ENCODE measurements at regions not wholly inside any gene's neighbourhood (a gene's known extent, or its start where the extent isn't known, plus 50 kb on each side); places are given as distances from the start of the nearest gene placed in this dataset.

DNA sequence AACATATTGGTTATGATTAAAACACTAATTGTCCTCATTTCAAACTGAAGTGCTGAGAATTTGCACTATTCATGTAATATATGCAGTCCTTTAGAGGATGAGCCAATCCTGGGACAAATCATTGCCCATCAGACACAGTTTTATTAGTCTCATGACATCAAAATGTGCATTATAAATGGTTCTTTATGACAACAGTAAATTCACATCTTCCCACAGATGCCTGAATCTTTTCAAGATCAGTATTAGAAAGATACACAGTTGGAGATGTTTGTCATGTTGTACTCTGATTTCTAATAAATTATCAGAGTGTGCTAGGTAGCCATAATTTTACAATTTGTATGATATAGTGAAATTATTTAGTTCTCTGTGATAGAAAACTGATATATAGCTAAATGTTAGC, 813.5 kb downstream of the FAM181B start:
- Histone ChIP-seq H3K79me1 (ENCODE audit: insufficient read depth, low read depth, low read length, poor library complexity, severe bottlenecking) (no peaks in the 10 kb centered on the region), H2BK12ac (ENCODE audit: insufficient read length, low read depth, low read length) (no peak overlapping the region), H3T11ph (ENCODE audit: low read length) (no peak overlapping the region), H3K4me2 (ENCODE audit: insufficient read depth, insufficient read length, low read length) (no peak overlapping the region), H2BK20ac (ENCODE audit: low read depth, low read length, poor library complexity, severe bottlenecking) (no peak overlapping the region), H4K91ac (ENCODE audit: insufficient read length, low read depth, low read length) (no peak overlapping the region), H3K4me1 (ENCODE audit: insufficient read depth, low read length) (no peaks in the 10 kb centered on the region), H3K79me2 (ENCODE audit: insufficient read depth, low read length) (no peaks in the 10 kb centered on the region), H2AFZ (ENCODE audit: low read length) (no peak overlapping the region), H2BK120ac (ENCODE audit: low read depth, low read length, poor library complexity, severe bottlenecking) (no peak overlapping the region), H3K56ac (ENCODE audit: insufficient read length, low read depth, low read length) (no peak overlapping the region), H3K9ac (ENCODE audit: extremely low read depth, insufficient read length, low read length) (no peak overlapping the region), H2BK15ac (ENCODE audit: low read depth, low read length) (no peak overlapping the region), H3K18ac (ENCODE audit: insufficient read length, low read depth, low read length) (no peak overlapping the region), H4K20me1 (ENCODE audit: control insufficient read depth, insufficient read depth, insufficient read length) (no peaks in the 10 kb centered on the region), H3K23me2 (ENCODE audit: insufficient read length, low read depth, low read length, poor library complexity, severe bottlenecking) (no peaks in the 10 kb centered on the region), H3K27ac (ENCODE audit: insufficient read length, low read depth, low read length) (no peak overlapping the region), H3K14ac (ENCODE audit: insufficient read depth, low read length) (no peak overlapping the region), H3K4ac (ENCODE audit: low read depth, low read length) (no peak overlapping the region), H3K9me3 (ENCODE audit: control insufficient read depth, low read depth, low read length) (no peaks in the 10 kb centered on the region), H3K23ac (ENCODE audit: insufficient read length, low read depth, low read length) (no peak overlapping the region), H4K8ac (replicated peaks; ENCODE audit: insufficient read length, low read depth, low read length) (no peak overlapping the region), H3K27me3 (ENCODE audit: insufficient read depth, low read length) (no peaks in the 10 kb centered on the region), H2AK5ac (ENCODE audit: insufficient read length, low read length) (no peak overlapping the region), H4K5ac (ENCODE audit: insufficient read length, low read depth, low read length) (no peak overlapping the region), H2BK5ac (ENCODE audit: insufficient read length, low read length) (no peak overlapping the region)
- no peak for DNase-seq
- H3K4me1 Mint-ChIP-seq: no peaks in the 10 kb centered on the region
- H3K36me3 Mint-ChIP-seq (ENCODE audit: insufficient read depth in 1 of 3, low read depth in 3 of 3): no peaks in the 10 kb centered on the region
- no peaks in the 10 kb centered on the region; a peak in 1 of 5 replicates for H3K9me3 Mint-ChIP-seq
- no peak overlapping the region for H3K4me3 Mint-ChIP-seq
- TF ChIP-seq, protein P1, sequence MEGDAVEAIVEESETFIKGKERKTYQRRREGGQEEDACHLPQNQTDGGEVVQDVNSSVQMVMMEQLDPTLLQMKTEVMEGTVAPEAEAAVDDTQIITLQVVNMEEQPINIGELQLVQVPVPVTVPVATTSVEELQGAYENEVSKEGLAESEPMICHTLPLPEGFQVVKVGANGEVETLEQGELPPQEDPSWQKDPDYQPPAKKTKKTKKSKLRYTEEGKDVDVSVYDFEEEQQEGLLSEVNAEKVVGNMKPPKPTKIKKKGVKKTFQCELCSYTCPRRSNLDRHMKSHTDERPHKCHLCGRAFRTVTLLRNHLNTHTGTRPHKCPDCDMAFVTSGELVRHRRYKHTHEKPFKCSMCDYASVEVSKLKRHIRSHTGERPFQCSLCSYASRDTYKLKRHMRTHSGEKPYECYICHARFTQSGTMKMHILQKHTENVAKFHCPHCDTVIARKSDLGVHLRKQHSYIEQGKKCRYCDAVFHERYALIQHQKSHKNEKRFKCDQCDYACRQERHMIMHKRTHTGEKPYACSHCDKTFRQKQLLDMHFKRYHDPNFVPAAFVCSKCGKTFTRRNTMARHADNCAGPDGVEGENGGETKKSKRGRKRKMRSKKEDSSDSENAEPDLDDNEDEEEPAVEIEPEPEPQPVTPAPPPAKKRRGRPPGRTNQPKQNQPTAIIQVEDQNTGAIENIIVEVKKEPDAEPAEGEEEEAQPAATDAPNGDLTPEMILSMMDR (conservative IDR thresholded peaks at IDR 0.05): no peak
- no peaks in the 10 kb centered on the region for H3K27me3 Mint-ChIP-seq (ENCODE audit: low read depth)
- no peak overlapping the region for H3K27ac Mint-ChIP-seq

Measured in H9 (cell line).